HCT116 (cell line): ENCODE measurements at regions not wholly inside any gene's neighbourhood (a gene's known extent, or its start where the extent isn't known, plus 50 kb on each side); places are given as distances from the start of the nearest gene placed in this dataset.

Source experiments
- ATAC-seq: fragments of 200-7000 bp; cut with Tn5 transposase; 2 replicates; pipeline ENCODE4 v1.9.1; 2020; ENCODE audit warnings: mild to moderate bottlenecking, moderate library complexity
- BruUV-seq: library from RNA; stranded (reverse); fragments of 400-500 nt; replicated peaks from 2 replicates; lab custom pipeline; 2021; lab: Mats Ljungman, UMichigan
- CTCF ChIA-PET: fragments of 300-600 bp; sonication (Branson Sonifier 250); formaldehyde crosslinking; loops from one replicate; lab custom pipeline; 2021; ENCODE audit warnings: antibody characterized with exemption; lab: Charles Lee
- POLR2A ChIA-PET: fragments of 300-600, 350-600 bp; sonication (Branson Sonifier 250); formaldehyde crosslinking; loops from one replicate; lab custom pipeline; 2021; ENCODE audit warnings: antibody characterized with exemption; lab: Charles Lee
- RAD21 ChIA-PET, 2 experiments: fragments of 300-600 bp; sonication (Branson Sonifier 250); formaldehyde crosslinking; loops; one replicate each; lab custom pipeline; 2023; ENCODE audit warnings: low total read pairs in 2 of 2; ENCODE audit not compliant: uncharacterized antibody in 2 of 2, unreplicated experiment in 2 of 2, low non-redundant PET in 1 of 2; lab: Charles Lee
- DNase-seq: peaks from one replicate; pipeline ENCODE4 v3.0.0-alpha.2; 2010; ENCODE audit warnings: low read depth, low spot score
- H2AFZ ChIP-seq: fragments of 200-600 bp; shearing (Covaris generic), sonication (generic); 2 replicates; pipeline ENCODE4 v1.6.1; 2017; ENCODE audit warnings: low read depth, mixed run types, mixed read lengths, antibody characterized with exemption, low read length; ENCODE audit not compliant: poor library complexity, severe bottlenecking
- H3K27ac ChIP-seq: 2 replicates; pipeline ENCODE4 v1.5.1; 2012; ENCODE audit warnings: low read depth, low read length
- H3K27me3 ChIP-seq: fragments of 200-600 bp; sonication (generic); 2 replicates; pipeline ENCODE4 v1.6.1; 2016; ENCODE audit warnings: mixed run types, low read length, mixed read lengths; ENCODE audit not compliant: insufficient read depth
- H3K36me3 ChIP-seq, 2 experiments: fragments of 200-500 bp in 1 of 2; fragments of 200-600 bp in 1 of 2; sonication (Bioruptor generic) in 1 of 2; sonication (generic) in 1 of 2; 2 replicates each; pipeline versions ENCODE4 v1.5.1 to v1.6.1; 2014 to 2016; ENCODE audit warnings: low read length in 2 of 2, inconsistent platforms in 1 of 2, mixed read lengths in 1 of 2, mixed run types in 1 of 2; ENCODE audit not compliant: insufficient read depth in 2 of 2, control insufficient read depth in 1 of 2
- H3K4me1 ChIP-seq, 2 experiments: fragments of 200-600 bp in 1 of 2; sonication (generic) in 1 of 2; 2 replicates each; pipeline versions ENCODE4 v1.5.1 to v1.6.1; 2012 to 2017; ENCODE audit warnings: low read length in 2 of 2, inconsistent platforms in 1 of 2, mild to moderate bottlenecking in 1 of 2, mixed read lengths in 1 of 2, mixed run types in 1 of 2, moderate library complexity in 1 of 2; ENCODE audit not compliant: insufficient read depth in 2 of 2, control insufficient read depth in 1 of 2
- H3K4me2 ChIP-seq: fragments of 200-600 bp; sonication (generic); 2 replicates; pipeline ENCODE4 v1.6.1; 2017; ENCODE audit warnings: mixed run types, low read length, mixed read lengths
- H3K4me3 ChIP-seq, 2 experiments: fragments of 200-600 bp in 1 of 2; sonication (generic) in 1 of 2; replicated peaks in 1 of 2; 2 replicates each; pipeline ENCODE4 v1.5.1; 2011 to 2016; ENCODE audit warnings: low read length in 2 of 2, control low read depth in 1 of 2, low read depth in 1 of 2, mild to moderate bottlenecking in 1 of 2, mixed read lengths in 1 of 2, mixed run types in 1 of 2
- H3K79me2 ChIP-seq: fragments of 200-600 bp; sonication (generic); 2 replicates; pipeline ENCODE4 v1.6.1; 2017; ENCODE audit warnings: mild to moderate bottlenecking, mixed run types, low read length, moderate library complexity, mixed read lengths; ENCODE audit not compliant: insufficient read depth
- H3K9ac ChIP-seq: fragments of 200-600 bp; sonication (generic); 2 replicates; pipeline ENCODE4 v1.6.1; 2016; ENCODE audit warnings: low read length, mixed read lengths
- H3K9me2 ChIP-seq: fragments of 200-600 bp; sonication (generic), shearing (Covaris generic); 2 replicates; pipeline ENCODE4 v1.6.1; 2017; ENCODE audit warnings: mixed run types, mild to moderate bottlenecking, moderate library complexity; ENCODE audit not compliant: insufficient read depth
- H3K9me3 ChIP-seq, 2 experiments: fragments of 200-500 bp in 1 of 2; fragments of 200-600 bp in 1 of 2; sonication (Bioruptor generic) in 1 of 2; sonication (generic) in 1 of 2; 2 replicates each; pipeline ENCODE4 v1.6.1; 2014 to 2017; ENCODE audit warnings: low read length in 2 of 2, mixed read lengths in 2 of 2, inconsistent platforms in 1 of 2, low read depth in 1 of 2, mild to moderate bottlenecking in 1 of 2, mixed run types in 1 of 2, moderate library complexity in 1 of 2; ENCODE audit not compliant: control insufficient read depth in 1 of 2, insufficient read depth in 1 of 2
- H4K20me1 ChIP-seq: fragments of 200-600 bp; sonication (generic), shearing (Covaris generic); 2 replicates; pipeline ENCODE4 v1.6.1; 2017; ENCODE audit warnings: mixed run types, mild to moderate bottlenecking, moderate library complexity; ENCODE audit not compliant: insufficient read depth
- CEBPB ChIP-seq: IDR thresholded peaks from 2 replicates; pipeline ENCODE4 v1.6.1; 2012; ENCODE audit warnings: low read depth
- CTCF ChIP-seq, 3 experiments: fragments of 200-600 bp in 1 of 3; sonication (generic) in 1 of 3; IDR thresholded peaks in 2 of 3; conservative IDR thresholded peaks in 1 of 3; 2 replicates each; pipeline ENCODE4 v1.5.1; 2012 to 2017; ENCODE audit warnings: low read depth in 2 of 3, low read length in 2 of 3, antibody characterized with exemption in 1 of 3, borderline replicate concordance in 1 of 3, control low read depth in 1 of 3, mild to moderate bottlenecking in 1 of 3, mixed read lengths in 1 of 3, mixed run types in 1 of 3, moderate library complexity in 1 of 3; ENCODE audit not compliant: insufficient read depth in 1 of 3
- EGR1 ChIP-seq: IDR thresholded peaks from 2 replicates; pipeline ENCODE4 v1.6.1; 2012; ENCODE audit warnings: low read depth
- ELF1 ChIP-seq: IDR thresholded peaks from 2 replicates; pipeline ENCODE4 v1.6.1; 2012; ENCODE audit warnings: low read depth, borderline replicate concordance
- EZH2phosphoT487 ChIP-seq: fragments of 200-600 bp; IDR thresholded peaks from 2 replicates; pipeline ENCODE4 v1.6.1; 2018; ENCODE audit warnings: antibody characterized with exemption, borderline replicate concordance
- POLR2A ChIP-seq: IDR thresholded peaks from 2 replicates; pipeline ENCODE4 v1.7.0; 2011; ENCODE audit warnings: borderline replicate concordance; ENCODE audit not compliant: insufficient read depth, insufficient read length; ENCODE audit errors: extremely low read depth
- RAD21 ChIP-seq: IDR thresholded peaks from 2 replicates; pipeline ENCODE4 v1.6.1; 2012; ENCODE audit warnings: low read depth, mild to moderate bottlenecking
- REST ChIP-seq: IDR thresholded peaks from 2 replicates; pipeline ENCODE4 v1.6.1; 2012; ENCODE audit warnings: low read depth
- SRF ChIP-seq: IDR thresholded peaks from 2 replicates; pipeline ENCODE4 v1.6.1; 2012; ENCODE audit warnings: low read depth
- ZNF274 ChIP-seq: fragments of 200-500 bp; sonication (Bioruptor generic); IDR thresholded peaks from 2 replicates; pipeline ENCODE4 v1.6.1; 2014; ENCODE audit warnings: mild to moderate bottlenecking, low read depth, low read length, inconsistent platforms
- intact Hi-C: fragments of 100-400 bp; cut with micrococcal nuclease; formaldehyde crosslinking; loops from 2 replicates; pipeline ENCODE4 v1.10.0; 2022

GRCh38 chr7:4445777-4446176 is 236.3 kb upstream of the FOXK1 start:
- Histone ChIP-seq H3K4me1 (no peaks in the 10 kb centered on the region), H2AFZ (no peak overlapping the region), H4K20me1 (no peaks in the 10 kb centered on the region), H3K79me2 (no peaks in the 10 kb centered on the region), H3K9me3 (no peaks in the 10 kb centered on the region), H3K9ac (no peak overlapping the region), H3K27ac (no peak overlapping the region), H3K4me3 (no peak overlapping the region), H3K36me3 (no peaks in the 10 kb centered on the region), H3K27me3 (no peaks in the 10 kb centered on the region), H3K9me2 (no peaks in the 10 kb centered on the region), H3K4me2 (no peak overlapping the region)
- no TSS peak for BruUV-seq
- ATAC-seq (no peak), DNase-seq (no peak)
- ChIA-PET RAD21 (no interaction called here), CTCF (no interaction called here), POLR2A (no interaction called here)
- intact Hi-C loops: no loop called here
- no peak for TF ChIP-seq CTCF (IDR thresholded peaks at IDR 0.05 in 2 of 3, conservative IDR thresholded peaks at IDR 0.05 in 1 of 3; ENCODE audit: borderline replicate concordance in 1 of 3, insufficient read depth in 1 of 3, low read depth in 2 of 3, low read length in 2 of 3)
- TF ChIP-seq POLR2A: no peak
- no peak for TF ChIP-seq RAD21
- TF ChIP-seq CEBPB: no peak
- TF ChIP-seq EZH2phosphoT487: no peak

GRCh38 chr7:4449263-4449662 is 232.8 kb upstream of the FOXK1 start:
- Histone ChIP-seq H3K4me2 (no peak overlapping the region), H3K27ac (no peak overlapping the region), H3K4me1 (no peaks in the 10 kb centered on the region), H4K20me1 (no peaks in the 10 kb centered on the region), H3K36me3 (no peaks in the 10 kb centered on the region), H3K9me2 (no peaks in the 10 kb centered on the region), H3K9ac (no peak overlapping the region), H2AFZ (no peak overlapping the region), H3K27me3 (no peaks in the 10 kb centered on the region), H3K79me2 (no peaks in the 10 kb centered on the region), H3K4me3 (no peak overlapping the region), H3K9me3 (no peaks in the 10 kb centered on the region)
- ATAC-seq: no peak
- POLR2A ChIA-PET: no interaction called here
- CTCF ChIA-PET: no interaction called here
- DNase-seq: no peak
- RAD21 ChIA-PET: no interaction called here
- BruUV-seq: no TSS peak
- intact Hi-C loops: no loop called here
- TF ChIP-seq ZNF274 (no peak), CTCF (IDR thresholded peaks at IDR 0.05 in 2 of 3, conservative IDR thresholded peaks at IDR 0.05 in 1 of 3; ENCODE audit: borderline replicate concordance in 1 of 3, insufficient read depth in 1 of 3, low read depth in 2 of 3, low read length in 2 of 3) (no peak), REST (no peak), SRF (no peak), ELF1 (no peak), EGR1 (no peak)
